ENCODE measurements at regions not wholly inside any gene's neighbourhood (a gene's known extent, or its start where the extent isn't known, plus 50 kb on each side); places are given as distances from the start of the nearest gene placed in this dataset.

DNA sequence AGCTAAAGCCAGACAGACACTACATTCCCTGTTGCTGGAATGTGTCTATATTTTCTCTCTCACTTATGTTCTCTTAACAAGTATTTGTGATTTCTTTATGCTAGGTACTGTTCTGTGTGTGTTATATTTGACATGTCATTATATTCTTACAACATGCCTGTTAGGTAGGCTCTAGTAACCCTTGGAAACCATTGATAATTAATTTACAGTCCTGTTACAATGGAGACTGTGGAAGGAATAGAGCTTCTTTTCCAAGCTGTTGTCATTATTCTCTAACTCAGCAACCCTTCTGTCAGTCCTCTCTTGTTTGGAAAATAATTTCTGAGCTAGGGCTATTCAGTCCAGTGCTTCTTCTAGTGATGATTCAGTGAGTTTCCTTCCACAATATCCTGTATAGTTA lies 419.1 kb upstream of the BOD1L1 start (continued):
- TF ChIP-seq NANOG (IDR thresholded peaks at IDR 0.05; ENCODE audit: borderline replicate concordance) (no peak), CREB1 (CRISPR knock-in tag; IDR thresholded peaks at IDR 0.05; ENCODE audit: low read depth) (no peak), ZNF114 (CRISPR knock-in tag; IDR thresholded peaks at IDR 0.05) (no peak)

DNA sequence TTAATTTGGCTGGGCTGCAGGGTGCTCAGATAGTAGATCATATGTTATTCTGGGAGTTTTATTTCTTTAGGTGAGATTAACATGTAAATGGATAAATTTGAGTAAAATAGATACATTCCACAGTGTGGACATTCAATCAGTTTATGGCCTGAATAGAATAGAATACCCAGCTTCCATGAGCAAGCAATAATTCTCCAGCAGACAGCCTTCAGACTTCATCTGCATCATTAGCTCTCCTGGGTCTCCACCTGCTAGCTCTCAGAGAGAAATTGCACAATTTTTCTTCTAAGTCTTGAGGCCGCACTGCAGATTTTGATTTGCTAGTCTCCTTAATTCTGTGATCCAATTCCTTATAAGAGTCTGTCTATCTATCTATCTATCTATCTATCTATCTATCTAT lies 420.3 kb upstream of the BOD1L1 start:
- Mint-ChIP-seq H3K27ac (no peak overlapping the region), H3K36me3 (ENCODE audit: low read depth) (no peaks in the 10 kb centered on the region), H3K4me1 (no peaks in the 10 kb centered on the region), H3K4me3 (no peak overlapping the region), H3K9me3 (peaks cover 3% of the 10 kb centered on the region; the same call in 1 of the 3 replicates), H3K27me3 (ENCODE audit: insufficient read depth, low read depth, poor library complexity) (no peaks in the 10 kb centered on the region)
- H3K4me2 ChIP-seq: no peak overlapping the region
- no peaks in the 10 kb centered on the region for H3K79me2 ChIP-seq (replicated peaks; ENCODE audit: insufficient read depth)
- H3F3A ChIP-seq (replicated peaks; ENCODE audit: low read depth): no peaks in the 10 kb centered on the region
- no peaks in the 10 kb centered on the region for H3K4me1 ChIP-seq (ENCODE audit: insufficient read depth)
- H3K9me2 ChIP-seq (ENCODE audit: insufficient read depth): no peaks in the 10 kb centered on the region
- H3K27ac ChIP-seq (ENCODE audit: low read depth): no peak overlapping the region
- H3K36me3 ChIP-seq (ENCODE audit: insufficient read depth): no peaks in the 10 kb centered on the region
- no peaks in the 10 kb centered on the region for H4K20me1 ChIP-seq (replicated peaks; ENCODE audit: insufficient read depth)
- ATAC-seq (no peak), DNase-seq (ENCODE audit: low spot score) (no peak)
- no peaks in the 10 kb centered on the region for H3K27me3 ChIP-seq (ENCODE audit: insufficient read depth)
- H2AFZ ChIP-seq: no peak overlapping the region
- H3K4me3 ChIP-seq: no peak overlapping the region
- TF ChIP-seq ZNF114 (CRISPR knock-in tag; IDR thresholded peaks at IDR 0.05) (no peak), NANOG (IDR thresholded peaks at IDR 0.05; ENCODE audit: borderline replicate concordance) (no peak), EZH2phosphoT487 (IDR thresholded peaks at IDR 0.05; ENCODE audit: unreplicated experiment) (no peak)
- TF ChIP-seq, protein P1, sequence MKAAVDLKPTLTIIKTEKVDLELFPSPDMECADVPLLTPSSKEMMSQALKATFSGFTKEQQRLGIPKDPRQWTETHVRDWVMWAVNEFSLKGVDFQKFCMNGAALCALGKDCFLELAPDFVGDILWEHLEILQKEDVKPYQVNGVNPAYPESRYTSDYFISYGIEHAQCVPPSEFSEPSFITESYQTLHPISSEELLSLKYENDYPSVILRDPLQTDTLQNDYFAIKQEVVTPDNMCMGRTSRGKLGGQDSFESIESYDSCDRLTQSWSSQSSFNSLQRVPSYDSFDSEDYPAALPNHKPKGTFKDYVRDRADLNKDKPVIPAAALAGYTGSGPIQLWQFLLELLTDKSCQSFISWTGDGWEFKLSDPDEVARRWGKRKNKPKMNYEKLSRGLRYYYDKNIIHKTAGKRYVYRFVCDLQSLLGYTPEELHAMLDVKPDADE (IDR thresholded peaks at IDR 0.05): no peak
- TF ChIP-seq, protein P2, sequence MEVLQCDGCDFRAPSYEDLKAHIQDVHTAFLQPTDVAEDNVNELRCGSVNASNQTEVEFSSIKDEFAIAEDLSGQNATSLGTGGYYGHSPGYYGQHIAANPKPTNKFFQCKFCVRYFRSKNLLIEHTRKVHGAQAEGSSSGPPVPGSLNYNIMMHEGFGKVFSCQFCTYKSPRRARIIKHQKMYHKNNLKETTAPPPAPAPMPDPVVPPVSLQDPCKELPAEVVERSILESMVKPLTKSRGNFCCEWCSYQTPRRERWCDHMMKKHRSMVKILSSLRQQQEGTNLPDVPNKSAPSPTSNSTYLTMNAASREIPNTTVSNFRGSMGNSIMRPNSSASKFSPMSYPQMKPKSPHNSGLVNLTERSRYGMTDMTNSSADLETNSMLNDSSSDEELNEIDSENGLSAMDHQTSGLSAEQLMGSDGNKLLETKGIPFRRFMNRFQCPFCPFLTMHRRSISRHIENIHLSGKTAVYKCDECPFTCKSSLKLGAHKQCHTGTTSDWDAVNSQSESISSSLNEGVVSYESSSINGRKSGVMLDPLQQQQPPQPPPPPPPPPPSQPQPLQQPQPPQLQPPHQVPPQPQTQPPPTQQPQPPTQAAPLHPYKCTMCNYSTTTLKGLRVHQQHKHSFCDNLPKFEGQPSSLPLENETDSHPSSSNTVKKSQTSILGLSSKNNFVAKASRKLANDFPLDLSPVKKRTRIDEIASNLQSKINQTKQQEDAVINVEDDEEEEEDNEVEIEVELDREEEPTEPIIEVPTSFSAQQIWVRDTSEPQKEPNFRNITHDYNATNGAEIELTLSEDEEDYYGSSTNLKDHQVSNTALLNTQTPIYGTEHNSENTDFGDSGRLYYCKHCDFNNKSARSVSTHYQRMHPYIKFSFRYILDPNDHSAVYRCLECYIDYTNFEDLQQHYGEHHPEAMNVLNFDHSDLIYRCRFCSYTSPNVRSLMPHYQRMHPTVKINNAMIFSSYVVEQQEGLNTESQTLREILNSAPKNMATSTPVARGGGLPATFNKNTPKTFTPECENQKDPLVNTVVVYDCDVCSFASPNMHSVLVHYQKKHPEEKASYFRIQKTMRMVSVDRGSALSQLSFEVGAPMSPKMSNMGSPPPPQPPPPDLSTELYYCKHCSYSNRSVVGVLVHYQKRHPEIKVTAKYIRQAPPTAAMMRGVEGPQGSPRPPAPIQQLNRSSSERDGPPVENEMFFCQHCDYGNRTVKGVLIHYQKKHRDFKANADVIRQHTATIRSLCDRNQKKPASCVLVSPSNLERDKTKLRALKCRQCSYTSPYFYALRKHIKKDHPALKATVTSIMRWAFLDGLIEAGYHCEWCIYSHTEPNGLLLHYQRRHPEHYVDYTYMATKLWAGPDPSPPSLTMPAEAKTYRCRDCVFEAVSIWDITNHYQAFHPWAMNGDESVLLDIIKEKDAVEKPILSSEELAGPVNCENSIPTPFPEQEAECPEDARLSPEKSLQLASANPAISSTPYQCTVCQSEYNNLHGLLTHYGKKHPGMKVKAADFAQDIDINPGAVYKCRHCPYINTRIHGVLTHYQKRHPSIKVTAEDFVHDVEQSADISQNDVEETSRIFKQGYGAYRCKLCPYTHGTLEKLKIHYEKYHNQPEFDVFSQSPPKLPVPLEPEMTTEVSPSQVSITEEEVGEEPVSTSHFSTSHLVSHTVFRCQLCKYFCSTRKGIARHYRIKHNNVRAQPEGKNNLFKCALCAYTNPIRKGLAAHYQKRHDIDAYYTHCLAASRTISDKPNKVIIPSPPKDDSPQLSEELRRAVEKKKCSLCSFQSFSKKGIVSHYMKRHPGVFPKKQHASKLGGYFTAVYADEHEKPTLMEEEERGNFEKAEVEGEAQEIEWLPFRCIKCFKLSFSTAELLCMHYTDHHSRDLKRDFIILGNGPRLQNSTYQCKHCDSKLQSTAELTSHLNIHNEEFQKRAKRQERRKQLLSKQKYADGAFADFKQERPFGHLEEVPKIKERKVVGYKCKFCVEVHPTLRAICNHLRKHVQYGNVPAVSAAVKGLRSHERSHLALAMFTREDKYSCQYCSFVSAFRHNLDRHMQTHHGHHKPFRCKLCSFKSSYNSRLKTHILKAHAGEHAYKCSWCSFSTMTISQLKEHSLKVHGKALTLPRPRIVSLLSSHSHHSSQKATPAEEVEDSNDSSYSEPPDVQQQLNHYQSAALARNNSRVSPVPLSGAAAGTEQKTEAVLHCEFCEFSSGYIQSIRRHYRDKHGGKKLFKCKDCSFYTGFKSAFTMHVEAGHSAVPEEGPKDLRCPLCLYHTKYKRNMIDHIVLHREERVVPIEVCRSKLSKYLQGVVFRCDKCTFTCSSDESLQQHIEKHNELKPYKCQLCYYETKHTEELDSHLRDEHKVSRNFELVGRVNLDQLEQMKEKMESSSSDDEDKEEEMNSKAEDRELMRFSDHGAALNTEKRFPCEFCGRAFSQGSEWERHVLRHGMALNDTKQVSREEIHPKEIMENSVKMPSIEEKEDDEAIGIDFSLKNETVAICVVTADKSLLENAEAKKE (CRISPR knock-in tag; IDR thresholded peaks at IDR 0.05): no peak
- TF ChIP-seq, protein P3, sequence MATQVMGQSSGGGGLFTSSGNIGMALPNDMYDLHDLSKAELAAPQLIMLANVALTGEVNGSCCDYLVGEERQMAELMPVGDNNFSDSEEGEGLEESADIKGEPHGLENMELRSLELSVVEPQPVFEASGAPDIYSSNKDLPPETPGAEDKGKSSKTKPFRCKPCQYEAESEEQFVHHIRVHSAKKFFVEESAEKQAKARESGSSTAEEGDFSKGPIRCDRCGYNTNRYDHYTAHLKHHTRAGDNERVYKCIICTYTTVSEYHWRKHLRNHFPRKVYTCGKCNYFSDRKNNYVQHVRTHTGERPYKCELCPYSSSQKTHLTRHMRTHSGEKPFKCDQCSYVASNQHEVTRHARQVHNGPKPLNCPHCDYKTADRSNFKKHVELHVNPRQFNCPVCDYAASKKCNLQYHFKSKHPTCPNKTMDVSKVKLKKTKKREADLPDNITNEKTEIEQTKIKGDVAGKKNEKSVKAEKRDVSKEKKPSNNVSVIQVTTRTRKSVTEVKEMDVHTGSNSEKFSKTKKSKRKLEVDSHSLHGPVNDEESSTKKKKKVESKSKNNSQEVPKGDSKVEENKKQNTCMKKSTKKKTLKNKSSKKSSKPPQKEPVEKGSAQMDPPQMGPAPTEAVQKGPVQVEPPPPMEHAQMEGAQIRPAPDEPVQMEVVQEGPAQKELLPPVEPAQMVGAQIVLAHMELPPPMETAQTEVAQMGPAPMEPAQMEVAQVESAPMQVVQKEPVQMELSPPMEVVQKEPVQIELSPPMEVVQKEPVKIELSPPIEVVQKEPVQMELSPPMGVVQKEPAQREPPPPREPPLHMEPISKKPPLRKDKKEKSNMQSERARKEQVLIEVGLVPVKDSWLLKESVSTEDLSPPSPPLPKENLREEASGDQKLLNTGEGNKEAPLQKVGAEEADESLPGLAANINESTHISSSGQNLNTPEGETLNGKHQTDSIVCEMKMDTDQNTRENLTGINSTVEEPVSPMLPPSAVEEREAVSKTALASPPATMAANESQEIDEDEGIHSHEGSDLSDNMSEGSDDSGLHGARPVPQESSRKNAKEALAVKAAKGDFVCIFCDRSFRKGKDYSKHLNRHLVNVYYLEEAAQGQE (IDR thresholded peaks at IDR 0.05; ENCODE audit: unreplicated experiment): no peak

All from GM23338 (cell line).